Dendritic cell treated with granulocyte-macrophage colony-stimulating factor and Interleukin-4, amounts not matched to agents 40 ng/mL and 50 ng/mL, for 4 days (primary cell): ENCODE measurements at regions not wholly inside any gene's neighbourhood (a gene's known extent, or its start where the extent isn't known, plus 50 kb on each side); places are given as distances from the start of the nearest gene placed in this dataset.

ENCODE experiments used
- H3K27ac Mint-ChIP-seq: one replicate; pipeline ENCODE4 v1.8.0; 2022; ENCODE audit warnings: mild to moderate bottlenecking, mixed read lengths
- H3K27me3 Mint-ChIP-seq: one replicate; pipeline ENCODE4 v1.8.0; 2022; ENCODE audit warnings: mild to moderate bottlenecking, mixed read lengths
- H3K36me3 Mint-ChIP-seq: one replicate; pipeline ENCODE4 v1.8.0; 2022; ENCODE audit warnings: low read depth, mixed read lengths
- H3K4me1 Mint-ChIP-seq: one replicate; pipeline ENCODE4 v1.8.0; 2022; ENCODE audit warnings: low read depth, mixed read lengths
- H3K4me3 Mint-ChIP-seq: one replicate; pipeline ENCODE4 v1.8.0; 2022; ENCODE audit warnings: mild to moderate bottlenecking, moderate library complexity, mixed read lengths
- H3K9me3 Mint-ChIP-seq: one replicate; pipeline ENCODE4 v1.8.0; 2022; ENCODE audit warnings: mixed read lengths
- intact Hi-C: fragments of 100-400 bp; cut with micrococcal nuclease; formaldehyde crosslinking; loops from one replicate; pipeline ENCODE4 v1.15.0; 2022

- no peaks in the 10 kb centered on the region for H3K27me3 Mint-ChIP-seq
- intact Hi-C loops, result no loop called here
- peaks cover 16% of the 10 kb centered on the region for H3K9me3 Mint-ChIP-seq
- no peaks in the 10 kb centered on the region for H3K36me3 Mint-ChIP-seq
- H3K4me1 Mint-ChIP-seq, result no peaks in the 10 kb centered on the region
- H3K27ac Mint-ChIP-seq, result no peak overlapping the region
- no peak overlapping the region for H3K4me3 Mint-ChIP-seq
These were observed 600.1 kb upstream of the ZNF804A start for GRCh38 chr2:183998041-183998796.

- intact Hi-C loops, result no loop called here
- no peaks in the 10 kb centered on the region for H3K36me3 Mint-ChIP-seq
- H3K4me3 Mint-ChIP-seq, result no peak overlapping the region
- no peak overlapping the region for H3K27ac Mint-ChIP-seq
- peaks cover 13% of the 10 kb centered on the region for H3K9me3 Mint-ChIP-seq
- no peaks in the 10 kb centered on the region for H3K4me1 Mint-ChIP-seq
- H3K27me3 Mint-ChIP-seq, result no peaks in the 10 kb centered on the region
These were observed 599.5 kb upstream of the ZNF804A start for GRCh38 chr2:183998797-183999190.

DNA sequence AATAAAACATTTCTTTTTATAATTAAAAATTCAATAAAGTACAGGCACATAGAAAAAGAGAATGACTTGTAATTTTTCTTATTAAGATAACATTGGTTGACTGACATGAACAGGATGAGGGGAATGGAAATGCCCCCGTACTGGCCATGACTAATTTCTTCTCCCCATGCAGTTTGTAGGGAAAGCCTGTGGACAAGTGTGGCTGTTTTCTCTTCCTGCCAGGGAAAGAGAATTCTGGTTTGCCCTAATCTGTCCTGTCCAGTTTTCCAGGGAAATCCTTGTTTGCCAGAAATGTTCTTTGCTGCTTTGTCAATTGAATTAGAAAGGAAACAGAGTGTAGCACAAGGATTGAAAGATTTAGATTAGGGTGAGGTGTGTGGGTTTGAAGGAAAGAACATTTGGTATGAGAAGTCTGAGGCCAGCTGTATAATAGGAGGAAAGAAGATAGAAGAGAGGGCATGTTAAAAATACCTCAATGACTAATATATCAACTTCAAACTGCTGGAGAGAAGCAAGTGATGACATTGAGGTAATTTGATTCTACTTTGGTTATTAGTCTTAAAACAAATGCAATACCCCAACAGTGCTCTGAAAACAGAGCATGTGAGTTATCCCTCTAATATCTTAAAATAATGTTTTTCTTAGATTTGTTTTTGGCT, 593.9 kb upstream of the ZNF804A start:
- intact Hi-C loops, result no loop called here
- H3K27me3 Mint-ChIP-seq, result no peaks in the 10 kb centered on the region
- H3K4me3 Mint-ChIP-seq, result no peak overlapping the region

DNA sequence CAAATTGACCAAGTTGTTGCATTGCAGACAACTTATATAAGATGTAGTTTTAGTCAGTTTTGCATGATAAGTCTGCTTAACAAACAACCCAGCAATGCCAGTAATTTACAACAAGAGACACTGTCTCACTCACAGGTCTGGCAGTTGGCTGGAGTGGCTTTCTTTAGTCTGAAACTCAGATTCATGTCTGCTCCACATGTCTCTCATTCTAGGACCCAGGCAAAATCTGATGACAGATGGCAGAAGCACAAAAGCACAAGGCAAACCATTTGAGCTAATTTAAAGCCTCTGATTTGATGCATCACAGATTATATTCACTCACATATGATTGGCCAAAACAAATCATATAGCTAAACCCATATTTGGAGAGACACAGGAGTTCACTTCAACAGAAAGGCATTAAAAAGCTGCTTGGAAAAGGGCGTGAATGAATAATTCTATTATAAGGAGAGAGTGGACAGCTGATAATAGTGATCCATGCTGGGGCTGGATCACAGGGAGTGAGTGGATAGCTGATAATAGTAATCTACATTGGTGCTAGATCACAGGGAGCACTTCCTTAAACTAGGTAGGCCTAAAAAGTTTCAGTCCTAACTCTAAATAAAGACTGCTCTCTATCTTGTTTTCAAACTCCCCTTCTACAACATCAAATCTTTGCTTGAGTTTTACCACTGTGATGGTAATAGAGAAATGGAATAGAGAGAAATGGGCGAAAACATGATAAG, 593.2 kb upstream of the ZNF804A start:
- peaks cover 22% of the 10 kb centered on the region for H3K9me3 Mint-ChIP-seq
- no peaks in the 10 kb centered on the region for H3K4me1 Mint-ChIP-seq
- intact Hi-C loops, result no loop called here
- H3K27ac Mint-ChIP-seq, result no peak overlapping the region
- H3K4me3 Mint-ChIP-seq, result no peak overlapping the region
- no peaks in the 10 kb centered on the region for H3K27me3 Mint-ChIP-seq
- no peaks in the 10 kb centered on the region for H3K36me3 Mint-ChIP-seq

More for the DNA sequence above, 593.9 kb upstream of the ZNF804A start:
- peaks cover 22% of the 10 kb centered on the region for H3K9me3 Mint-ChIP-seq
- no peaks in the 10 kb centered on the region for H3K4me1 Mint-ChIP-seq
- H3K36me3 Mint-ChIP-seq, result no peaks in the 10 kb centered on the region
- H3K27ac Mint-ChIP-seq, result no peak overlapping the region

GRCh38 chr2:184006998-184007397, 591.3 kb upstream of the ZNF804A start:
- Mint-ChIP-seq H3K36me3 (no peaks in the 10 kb centered on the region), H3K27me3 (no peaks in the 10 kb centered on the region), H3K9me3 (peaks cover 9% of the 10 kb centered on the region), H3K27ac (no peak overlapping the region), H3K4me3 (no peak overlapping the region), H3K4me1 (no peaks in the 10 kb centered on the region)
- intact Hi-C loops, result no loop called here

- Mint-ChIP-seq H3K27me3 (no peaks in the 10 kb centered on the region), H3K4me1 (no peaks in the 10 kb centered on the region), H3K36me3 (no peaks in the 10 kb centered on the region), H3K27ac (no peak overlapping the region), H3K9me3 (peaks cover 14% of the 10 kb centered on the region), H3K4me3 (no peak overlapping the region)
- intact Hi-C loops, result no loop called here
These were observed 571.4 kb upstream of the ZNF804A start for GRCh38 chr2:184026961-184027360.

- intact Hi-C loops, result no loop called here
- H3K27ac Mint-ChIP-seq, result no peak overlapping the region
- no peaks in the 10 kb centered on the region for H3K9me3 Mint-ChIP-seq
- H3K36me3 Mint-ChIP-seq, result no peaks in the 10 kb centered on the region
- H3K4me3 Mint-ChIP-seq, result no peak overlapping the region
- H3K4me1 Mint-ChIP-seq, result no peaks in the 10 kb centered on the region
- no peaks in the 10 kb centered on the region for H3K27me3 Mint-ChIP-seq
These were observed 568.1 kb upstream of the ZNF804A start for GRCh38 chr2:184030245-184030644.

DNA sequence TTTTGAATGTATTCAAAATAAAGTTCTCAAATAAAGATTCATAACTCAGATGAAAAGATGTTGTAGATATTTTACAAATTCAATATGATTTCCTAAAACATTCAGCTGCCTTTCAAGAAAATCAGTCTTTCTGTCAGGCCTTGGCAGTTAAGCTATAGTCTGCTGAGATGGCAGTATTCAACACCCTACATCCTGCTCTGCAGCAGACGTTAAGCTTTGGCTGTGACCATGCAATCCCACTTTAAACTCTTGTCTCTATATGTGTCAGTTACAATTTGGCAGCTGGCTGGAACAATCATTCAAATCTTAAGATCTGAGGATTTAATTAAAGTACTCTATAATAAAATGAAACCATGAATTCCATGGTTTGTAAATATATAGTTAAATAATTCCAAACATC, 567.3 kb upstream of the ZNF804A start:
- H3K27me3 Mint-ChIP-seq, result no peaks in the 10 kb centered on the region
- H3K4me3 Mint-ChIP-seq, result no peak overlapping the region
- H3K9me3 Mint-ChIP-seq, result no peaks in the 10 kb centered on the region
- H3K36me3 Mint-ChIP-seq, result no peaks in the 10 kb centered on the region
- no peak overlapping the region for H3K27ac Mint-ChIP-seq
- intact Hi-C loops, result no loop called here
- H3K4me1 Mint-ChIP-seq, result no peaks in the 10 kb centered on the region

DNA sequence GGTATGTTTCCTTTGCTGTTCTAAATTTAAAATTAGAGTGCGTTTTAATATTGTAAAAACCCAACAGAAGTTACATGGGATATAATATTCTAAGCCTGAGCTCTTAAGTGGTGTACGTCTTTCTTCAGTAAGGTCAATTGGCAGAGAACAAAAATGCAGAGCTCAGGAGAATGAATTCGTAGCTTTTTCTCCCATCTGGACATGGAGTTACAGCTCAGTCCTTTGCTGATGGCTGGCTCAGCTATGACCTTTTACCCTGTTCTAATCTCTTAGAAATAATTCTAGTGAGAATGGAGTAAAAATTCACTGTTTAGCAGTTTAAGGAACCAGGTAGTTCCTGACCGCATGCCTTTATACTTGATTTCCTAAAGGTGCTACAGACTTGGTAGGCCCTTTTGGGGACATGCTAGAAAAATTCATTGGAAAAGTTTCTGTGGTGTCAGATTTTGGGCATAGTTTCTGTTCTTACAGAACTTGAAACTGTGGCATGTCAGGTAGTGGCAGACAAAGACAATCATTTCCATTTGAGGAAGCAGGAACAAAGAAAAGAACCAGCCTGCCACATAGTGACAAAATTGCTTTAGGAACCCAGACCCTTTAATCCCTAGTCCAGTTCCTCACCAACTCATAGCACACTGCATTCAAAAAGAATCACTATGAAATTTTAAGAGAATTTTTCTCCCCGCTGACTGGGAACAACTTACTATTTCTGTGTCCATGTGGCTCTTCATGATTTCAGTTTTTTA, 566.8 kb upstream of the ZNF804A start:
- Mint-ChIP-seq H3K4me3 (no peak overlapping the region), H3K9me3 (no peaks in the 10 kb centered on the region), H3K27me3 (no peaks in the 10 kb centered on the region), H3K4me1 (no peaks in the 10 kb centered on the region), H3K36me3 (no peaks in the 10 kb centered on the region), H3K27ac (no peak overlapping the region)
- intact Hi-C loops, result no loop called here

DNA sequence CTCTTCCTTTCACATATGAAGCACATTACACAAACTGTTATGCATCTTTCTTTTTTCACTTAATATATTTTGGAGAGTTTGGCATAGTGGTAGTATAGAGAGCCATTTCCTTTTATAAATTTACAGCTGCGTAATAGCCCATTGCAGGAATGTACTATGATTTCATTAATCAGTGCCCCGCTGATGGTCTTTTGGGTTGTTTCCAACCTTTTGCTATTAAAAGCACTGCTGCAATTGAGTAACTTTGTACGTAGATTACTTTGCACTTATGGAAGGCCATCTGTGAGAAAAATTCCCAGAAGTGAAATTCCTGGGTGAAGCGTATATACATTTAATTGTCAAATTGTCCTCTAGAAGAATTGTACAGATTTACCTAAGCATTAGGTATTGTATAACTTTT, 565.3 kb upstream of the ZNF804A start:
- no peaks in the 10 kb centered on the region for H3K9me3 Mint-ChIP-seq
- H3K27me3 Mint-ChIP-seq, result no peaks in the 10 kb centered on the region
- intact Hi-C loops, result no loop called here
- H3K27ac Mint-ChIP-seq, result no peak overlapping the region
- H3K4me3 Mint-ChIP-seq, result no peak overlapping the region
- H3K36me3 Mint-ChIP-seq, result no peaks in the 10 kb centered on the region
- H3K4me1 Mint-ChIP-seq, result no peaks in the 10 kb centered on the region

- Mint-ChIP-seq H3K36me3 (no peaks in the 10 kb centered on the region), H3K4me3 (no peak overlapping the region), H3K4me1 (no peaks in the 10 kb centered on the region), H3K27ac (no peak overlapping the region), H3K9me3 (no peaks in the 10 kb centered on the region), H3K27me3 (no peaks in the 10 kb centered on the region)
- intact Hi-C loops, result no loop called here
These were observed 561.1 kb upstream of the ZNF804A start for GRCh38 chr2:184037273-184037672.

- Mint-ChIP-seq H3K27ac (no peak overlapping the region), H3K4me1 (no peaks in the 10 kb centered on the region), H3K36me3 (no peaks in the 10 kb centered on the region), H3K27me3 (no peaks in the 10 kb centered on the region), H3K4me3 (no peak overlapping the region), H3K9me3 (no peaks in the 10 kb centered on the region)
- intact Hi-C loops, result no loop called here
These were observed 558.8 kb upstream of the ZNF804A start for GRCh38 chr2:184039493-184039892.

- Mint-ChIP-seq H3K4me1 (no peaks in the 10 kb centered on the region), H3K36me3 (no peaks in the 10 kb centered on the region), H3K27me3 (no peaks in the 10 kb centered on the region), H3K27ac (no peak overlapping the region), H3K9me3 (no peaks in the 10 kb centered on the region), H3K4me3 (no peak overlapping the region)
- intact Hi-C loops, result no loop called here
These were observed 558.1 kb upstream of the ZNF804A start for GRCh38 chr2:184040230-184040629.

- Mint-ChIP-seq H3K27me3 (no peaks in the 10 kb centered on the region), H3K36me3 (no peaks in the 10 kb centered on the region), H3K4me3 (no peak overlapping the region), H3K27ac (no peak overlapping the region), H3K4me1 (no peaks in the 10 kb centered on the region), H3K9me3 (no peaks in the 10 kb centered on the region)
- intact Hi-C loops, result no loop called here
These were observed 557.3 kb upstream of the ZNF804A start for GRCh38 chr2:184041077-184041476.
